Activated CD4-positive, alpha-beta T cell treated with anti-CD3 and anti-CD28 coated beads for 24 hours (primary cell): ENCODE measurements at regions not wholly inside any gene's neighbourhood (a gene's known extent, or its start where the extent isn't known, plus 50 kb on each side); places are given as distances from the start of the nearest gene placed in this dataset.
"Not testable (repeated sequence)": the region's sequence is repeated elsewhere in the genome, so short reads cannot be mapped to it uniquely, and the experiment has no call there.

ENCODE experiments used
- DNase-seq, 2 donors: peaks; one replicate each; pipeline ENCODE4 v3.0.0-alpha.2; 2020; ENCODE audit warnings: low read depth in 2 of 2

DNA sequence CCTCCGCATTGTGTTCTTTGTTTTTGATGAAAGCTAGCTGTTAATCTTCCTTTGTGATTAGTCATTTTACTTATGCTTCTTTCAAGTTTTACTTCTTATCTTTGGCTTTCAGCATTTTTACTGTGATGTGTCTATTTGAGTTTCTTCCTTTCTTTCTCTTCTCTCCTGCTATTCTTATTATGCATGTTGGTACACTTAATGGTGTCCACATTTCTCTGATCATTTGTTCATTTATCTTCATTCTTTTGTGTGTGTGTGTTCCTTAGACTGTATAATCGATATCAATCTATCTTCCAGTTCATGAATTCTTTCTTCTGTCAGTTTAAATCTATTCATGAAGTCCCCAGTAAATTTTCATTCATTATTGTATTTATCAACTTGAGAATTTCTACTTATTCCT lies 1650.3 kb downstream of the BRINP3 start:
- DNase-seq: no peak

DNA sequence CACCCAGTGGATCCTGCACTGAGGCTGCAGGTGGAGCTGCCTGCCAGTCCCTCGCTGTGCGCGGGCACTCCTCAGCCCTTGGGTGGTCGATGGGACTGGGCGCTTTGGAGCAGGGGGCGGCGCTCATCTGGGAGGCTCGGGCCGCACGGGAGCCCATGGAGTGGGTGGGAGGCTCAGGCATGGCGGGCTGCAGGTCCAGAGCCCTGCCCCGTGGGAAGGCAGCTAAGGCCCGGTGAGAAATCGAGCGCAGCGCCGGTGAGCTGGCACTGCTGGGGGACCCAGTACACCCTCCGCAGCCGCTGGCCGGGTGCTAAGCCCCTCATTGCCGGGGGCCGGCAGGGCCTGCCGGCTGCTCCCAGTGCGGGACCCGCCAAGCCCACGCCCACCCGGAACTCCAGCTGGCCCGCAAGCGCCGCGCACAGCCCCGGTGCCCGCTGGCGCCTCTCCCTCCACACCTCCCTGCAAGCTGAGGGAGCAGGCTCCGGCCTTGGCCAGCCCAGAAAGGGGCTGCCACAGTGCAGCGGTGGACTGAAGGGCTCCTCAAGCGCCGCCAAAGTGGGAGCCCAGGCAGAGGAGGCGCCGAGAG lies 1636.5 kb downstream of the BRINP3 start:
- not testable (repeated sequence) for DNase-seq

DNA sequence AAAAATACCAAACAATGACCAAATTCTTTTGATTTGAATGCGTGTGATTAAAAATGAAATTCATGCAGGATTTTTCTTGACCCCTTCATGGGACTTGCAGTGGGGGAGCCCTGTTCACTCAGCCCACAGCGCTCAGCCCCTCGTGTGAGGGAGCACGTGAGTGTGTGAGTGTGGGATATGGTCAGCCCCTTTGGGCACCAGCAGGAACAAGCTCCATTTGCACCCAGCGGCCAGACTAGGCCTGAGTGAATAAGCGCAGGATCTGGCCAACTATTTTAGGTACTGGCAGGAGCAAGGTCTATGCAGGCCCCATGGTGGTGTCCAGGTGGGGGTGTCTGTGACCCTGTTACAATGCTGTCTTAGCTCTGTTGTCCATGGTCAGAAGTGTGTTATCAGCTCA lies 1631.2 kb downstream of the BRINP3 start:
- no peak for DNase-seq

DNA sequence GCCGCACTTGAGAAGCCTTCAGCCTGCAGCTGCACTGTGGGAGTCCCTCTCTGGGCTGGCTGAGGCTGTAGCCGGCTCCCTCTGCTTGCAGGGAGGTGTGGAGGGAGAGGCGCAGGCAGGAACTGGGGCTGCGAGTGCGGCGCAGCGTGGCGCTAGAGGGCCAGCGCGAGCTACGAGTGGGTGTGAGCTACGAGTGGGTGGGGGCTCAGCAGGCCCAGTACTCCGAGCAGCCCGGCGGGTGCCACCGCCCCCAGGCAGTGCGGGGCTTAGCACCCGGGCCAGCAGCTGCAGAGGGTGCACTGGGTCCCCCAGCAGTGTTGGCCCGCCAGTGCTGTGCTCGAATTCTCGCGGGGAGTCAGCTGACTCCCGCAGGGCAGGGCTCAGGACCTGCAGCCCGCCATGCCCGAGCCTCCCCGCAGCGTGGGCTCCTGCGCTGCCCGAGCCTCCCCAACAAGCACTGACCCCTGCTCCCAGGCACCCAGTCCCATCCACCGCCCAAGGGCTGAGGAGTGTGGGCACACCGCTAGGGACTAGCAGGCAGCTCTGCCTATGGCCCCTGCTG lies 1620.1 kb downstream of the BRINP3 start:
- DNase-seq: no peak

DNA sequence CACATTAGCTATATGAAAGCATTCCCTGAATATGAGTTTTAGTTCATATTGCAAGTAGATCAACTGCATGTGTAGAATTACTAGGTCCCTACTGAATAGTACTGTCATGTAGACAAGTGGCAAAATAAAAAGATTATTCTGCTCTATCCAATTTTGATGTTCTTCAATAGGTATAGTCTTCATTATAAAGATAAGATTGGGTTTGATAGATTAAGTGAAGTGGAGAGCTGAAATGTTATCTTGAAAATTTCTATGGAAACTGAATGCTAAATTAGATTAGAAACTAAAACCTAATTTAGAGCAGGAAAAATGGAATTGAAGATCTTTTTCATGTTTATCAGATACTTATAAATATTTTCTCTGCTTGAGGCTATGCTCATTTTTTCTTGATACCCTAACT lies 1610.0 kb downstream of the BRINP3 start:
- no peak for DNase-seq

DNA sequence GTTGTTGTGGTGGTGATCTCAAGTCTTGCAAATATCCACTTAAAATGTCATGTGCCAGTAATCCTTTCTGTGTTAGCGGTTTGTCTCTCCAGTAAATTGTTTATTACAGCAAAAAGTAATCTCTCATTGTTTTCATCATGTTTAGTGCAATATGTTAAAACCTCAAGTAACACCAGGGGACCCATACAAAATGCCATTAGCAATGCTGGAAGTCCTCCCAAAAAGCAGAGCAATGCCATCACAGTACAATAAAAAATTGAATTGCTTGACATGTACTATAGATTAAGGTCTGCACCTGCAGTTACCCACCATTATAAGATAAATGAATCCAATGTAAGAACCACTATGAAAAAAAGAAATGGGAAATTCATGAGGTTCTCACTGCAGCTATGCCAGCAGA lies 1606.5 kb downstream of the BRINP3 start:
- no peak for DNase-seq

DNA sequence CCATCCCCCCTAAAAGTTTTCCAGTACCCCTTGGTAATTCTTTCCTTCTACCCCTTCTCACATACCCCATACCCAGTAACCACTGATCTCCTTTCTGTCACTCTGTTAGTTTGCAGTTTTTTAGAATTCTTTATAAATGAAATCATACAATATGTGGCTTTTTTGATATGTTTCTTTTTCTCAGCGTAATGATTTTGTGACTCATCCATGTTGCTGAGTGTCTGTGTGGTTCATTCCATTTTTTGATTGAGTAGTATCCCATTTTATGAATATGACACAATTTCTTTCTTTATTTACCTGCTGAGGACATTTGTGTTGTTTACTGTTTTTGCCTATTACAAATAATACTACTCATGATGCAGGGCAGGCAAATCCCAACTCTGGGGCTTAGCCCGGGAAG lies 1605.3 kb downstream of the BRINP3 start:
- no peak for DNase-seq

DNA sequence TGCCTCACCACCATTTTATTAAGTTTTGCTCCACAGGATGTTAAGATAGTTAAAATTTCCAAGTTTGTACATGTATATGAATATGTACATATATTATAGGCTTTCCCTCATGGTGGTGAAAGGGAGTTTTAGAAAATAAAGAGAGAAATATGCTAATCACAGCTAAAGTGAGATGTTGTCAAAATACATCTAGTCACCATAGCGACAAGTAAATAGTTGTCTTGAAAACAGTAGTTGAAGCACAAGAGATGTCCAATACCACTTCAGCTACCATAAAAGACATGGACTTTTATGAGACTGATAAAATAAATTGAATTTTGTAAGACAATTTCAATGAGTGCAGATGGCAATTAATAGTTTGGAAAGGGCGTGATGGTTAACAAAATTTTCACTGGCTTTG lies 1600.0 kb downstream of the BRINP3 start:
- DNase-seq: no peak

DNA sequence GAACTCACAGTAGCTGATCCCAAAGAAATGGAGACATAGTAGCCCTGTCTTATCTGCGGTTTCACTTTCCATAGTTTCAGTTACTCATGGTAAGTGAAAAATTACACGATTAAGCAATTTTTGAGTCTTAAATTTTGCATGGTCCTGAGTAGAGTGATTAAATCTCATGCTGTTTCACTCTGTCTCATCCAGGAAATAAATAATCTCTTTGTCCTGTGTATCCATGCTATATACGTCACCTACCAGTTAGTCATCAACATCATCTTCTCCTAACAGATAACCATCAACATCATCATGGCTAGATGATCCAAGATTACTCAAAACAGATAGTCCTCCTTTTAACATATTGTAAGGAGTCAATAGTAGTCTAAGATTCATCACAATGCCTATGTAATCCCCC lies 1589.3 kb downstream of the BRINP3 start:
- no peak for DNase-seq

DNA sequence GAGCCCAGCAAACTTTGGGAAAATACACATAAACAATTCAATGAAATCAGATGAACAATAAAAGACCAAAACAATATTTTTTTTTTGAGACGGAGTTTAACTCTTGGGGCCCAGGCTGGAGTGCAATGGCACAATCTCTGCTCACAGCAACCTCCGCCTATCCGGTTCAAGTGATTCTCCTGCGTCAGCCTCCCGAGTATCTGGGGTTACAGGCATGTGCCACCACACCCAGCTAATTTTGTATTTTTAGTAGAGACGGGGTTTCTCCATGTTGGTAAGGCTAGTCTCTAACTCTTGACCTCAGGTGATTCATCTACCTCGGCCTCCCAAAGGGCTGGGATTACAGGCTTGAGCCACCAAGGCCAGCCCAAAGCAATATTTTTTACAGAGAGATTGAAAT lies 1588.5 kb downstream of the BRINP3 start:
- no peak for DNase-seq

DNA sequence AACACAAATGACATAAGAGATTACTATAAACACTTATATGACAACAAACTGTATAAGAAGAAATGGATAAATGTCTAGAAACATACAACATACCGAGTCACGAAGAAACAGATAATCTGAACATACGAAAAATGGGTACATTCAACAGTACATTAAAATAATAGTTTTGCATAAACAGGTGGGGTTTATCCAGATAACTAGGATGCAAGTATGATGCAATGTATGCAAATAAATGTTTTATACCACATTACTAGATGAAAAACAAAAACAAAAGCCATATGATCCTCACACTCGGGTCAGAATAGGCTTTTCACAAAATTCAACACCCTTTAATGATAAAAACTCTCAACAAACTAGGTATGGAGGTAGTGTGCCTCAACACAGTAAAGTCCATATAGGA lies 1585.7 kb downstream of the BRINP3 start:
- no peak for DNase-seq

DNA sequence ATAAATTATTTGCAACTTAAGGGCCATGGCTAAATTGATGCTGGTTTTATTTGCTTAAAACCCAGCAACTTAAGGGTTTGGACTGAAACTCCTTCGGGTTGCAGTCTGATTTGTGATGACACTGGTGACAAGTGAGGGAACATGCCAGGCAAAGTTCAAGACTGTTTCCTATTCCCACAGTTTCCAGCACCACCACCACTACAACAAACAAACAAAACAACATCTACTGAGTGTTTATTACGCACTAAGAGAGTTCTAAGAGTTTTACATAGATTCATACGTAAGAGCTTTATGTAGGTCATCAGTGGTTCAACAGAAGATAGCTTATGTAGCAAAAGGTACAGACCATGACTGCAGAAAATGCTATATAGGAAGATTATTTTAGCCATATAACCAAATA lies 1582.1 kb downstream of the BRINP3 start:
- no peak for DNase-seq

DNA sequence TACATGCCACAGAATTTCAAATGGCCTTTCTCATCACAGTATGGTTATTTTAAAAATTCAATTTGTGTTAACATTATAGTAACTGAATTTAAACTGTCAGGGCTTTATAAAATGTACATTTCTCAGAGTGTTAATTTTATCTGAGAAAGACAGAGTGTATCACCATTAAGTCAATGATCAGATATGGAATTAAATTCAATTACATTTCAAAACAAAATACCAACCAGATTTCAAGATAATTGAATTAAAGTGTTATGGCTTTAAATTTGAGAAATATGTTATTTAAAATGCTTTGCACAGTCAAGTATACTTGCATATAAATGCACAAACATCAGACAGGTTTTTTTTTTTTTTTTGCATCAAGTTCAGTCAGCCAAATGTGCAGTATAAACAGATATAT lies 1574.4 kb downstream of the BRINP3 start:
- DNase-seq: no peak

DNA sequence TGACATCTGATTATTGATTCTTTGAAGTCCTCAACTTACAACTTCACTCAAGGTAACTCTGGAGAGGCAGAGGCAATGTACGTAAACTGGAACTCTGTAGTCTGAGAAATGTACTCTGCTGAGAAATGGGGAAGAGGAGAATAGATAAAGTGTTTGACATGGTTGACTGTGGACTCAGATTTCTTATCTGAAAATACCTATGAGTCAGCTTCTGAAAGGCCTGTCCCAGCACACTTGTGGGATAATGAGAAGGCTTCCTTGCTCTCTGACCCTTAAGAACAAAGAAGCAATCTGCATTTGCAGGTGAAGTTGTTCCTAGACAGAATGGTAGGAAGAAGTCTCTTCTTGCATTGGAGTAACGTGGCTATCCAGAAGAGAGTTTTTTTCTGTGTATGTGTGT lies 1573.5 kb downstream of the BRINP3 start:
- DNase-seq: no peak

DNA sequence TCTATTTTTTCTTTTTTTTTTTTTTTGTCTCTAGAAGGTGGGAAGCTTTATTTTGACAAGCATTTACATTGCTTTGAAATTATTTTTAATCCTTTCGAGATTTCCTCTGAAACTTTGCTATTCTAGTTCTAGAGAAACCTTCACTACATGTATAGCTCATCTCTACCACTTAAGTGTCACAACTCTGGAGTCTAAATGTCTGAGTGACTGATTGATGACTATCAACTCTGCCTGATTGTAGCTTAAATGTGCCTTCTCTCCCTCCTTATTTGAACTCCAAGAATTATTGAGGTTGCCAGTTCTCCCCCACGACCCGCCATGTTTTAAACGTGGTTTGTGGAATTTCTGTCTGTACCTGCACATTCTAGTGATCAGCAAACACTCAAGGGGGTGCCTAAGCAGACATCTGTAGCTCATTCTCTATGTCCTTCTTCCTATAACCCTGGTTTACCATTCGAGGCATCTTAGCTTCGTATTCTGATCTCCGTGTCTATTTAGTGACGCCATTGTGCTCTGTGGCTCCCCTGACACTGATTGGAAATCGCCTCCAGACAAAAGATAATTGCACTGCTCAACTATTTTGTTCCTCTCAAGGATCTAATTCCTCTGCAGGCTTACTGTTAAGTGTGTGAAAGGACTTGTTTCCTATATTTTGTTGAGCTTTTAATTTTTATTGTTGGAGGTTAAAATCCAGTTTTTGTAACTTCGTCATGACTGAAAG lies 1570.6 kb downstream of the BRINP3 start:
- no peak for DNase-seq

DNA sequence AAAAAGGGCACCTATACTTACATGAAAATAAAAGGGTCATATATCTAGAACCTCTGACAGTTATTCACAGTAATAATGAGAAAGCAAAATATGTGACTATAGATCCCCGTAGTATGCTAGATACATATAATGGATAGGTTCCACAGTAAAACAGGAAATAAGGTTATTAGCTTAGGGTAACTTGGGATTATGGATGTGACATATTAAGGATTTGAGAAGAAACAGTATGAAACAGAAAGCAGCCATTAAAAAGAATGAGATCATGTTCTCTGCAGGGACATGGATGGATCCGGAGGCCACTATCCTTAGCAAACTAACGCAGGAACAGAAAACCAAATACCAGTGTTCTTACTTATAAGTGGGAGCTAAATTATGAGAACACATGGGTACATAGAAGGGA lies 1547.3 kb downstream of the BRINP3 start:
- DNase-seq: no peak

DNA sequence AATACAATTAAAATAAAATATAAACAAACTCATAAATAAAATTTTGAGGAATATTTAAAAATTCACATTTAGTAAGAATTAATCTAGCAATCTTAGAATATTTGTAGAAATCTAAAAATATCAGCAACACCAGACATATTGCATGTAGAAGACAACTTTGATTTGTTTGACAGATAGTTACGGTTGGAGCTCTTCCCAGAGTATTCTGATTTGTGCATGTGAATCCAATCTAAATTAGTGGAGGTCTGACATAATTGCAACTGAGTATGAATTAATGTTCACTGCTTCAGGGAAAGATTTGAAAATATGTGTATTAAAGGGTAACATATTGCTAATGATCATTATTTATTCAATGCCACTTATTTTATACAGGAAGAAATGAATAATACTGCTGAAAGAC lies 1546.2 kb downstream of the BRINP3 start:
- no peak for DNase-seq

DNA sequence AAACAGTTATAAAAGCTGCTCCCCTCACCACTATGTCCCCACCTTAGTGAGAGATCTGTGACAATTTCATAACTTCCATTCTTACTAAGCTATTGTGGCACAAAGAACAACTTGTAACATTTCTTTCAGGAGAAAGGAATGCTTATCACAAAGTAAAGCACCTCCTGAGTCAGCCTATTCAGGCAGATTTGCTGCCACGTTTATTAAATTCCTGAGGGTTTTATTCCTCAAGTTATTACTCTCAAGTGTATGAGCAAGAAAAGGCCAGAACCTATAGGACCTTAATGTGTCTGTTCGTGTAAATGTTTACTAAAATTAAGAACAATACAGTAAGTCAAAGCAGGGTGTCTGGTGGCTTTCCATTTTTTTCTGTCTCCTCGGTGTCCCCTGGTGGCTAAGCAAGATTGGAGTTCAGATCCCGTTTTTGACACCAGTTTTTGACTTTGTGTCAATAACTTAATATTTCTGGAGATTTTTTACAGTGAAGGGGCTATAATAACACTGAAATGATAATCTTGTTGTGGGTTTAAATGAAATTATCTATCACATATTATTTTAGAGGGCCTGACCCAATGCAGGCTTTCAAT lies 1539.6 kb downstream of the BRINP3 start:
- no peak for DNase-seq

DNA sequence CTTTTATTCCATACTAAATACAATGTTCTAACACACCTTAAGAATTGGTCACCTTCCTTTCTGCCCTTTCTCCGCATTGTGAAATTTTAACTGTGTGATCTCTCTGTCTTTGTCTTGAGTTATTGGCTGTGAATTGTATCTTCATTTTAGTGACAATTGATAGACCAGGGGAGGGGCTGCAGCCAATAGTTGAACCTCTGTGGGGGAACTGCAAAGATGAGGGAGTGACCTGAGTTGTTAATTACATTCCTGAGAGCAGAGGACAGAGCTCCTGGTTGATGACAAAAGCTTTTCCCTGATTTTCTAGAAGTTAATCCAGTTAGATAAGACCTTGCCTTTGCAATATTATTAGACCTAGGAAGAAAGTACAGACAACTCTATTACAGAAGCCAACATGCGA lies 1535.7 kb downstream of the BRINP3 start:
- DNase-seq: no peak

DNA sequence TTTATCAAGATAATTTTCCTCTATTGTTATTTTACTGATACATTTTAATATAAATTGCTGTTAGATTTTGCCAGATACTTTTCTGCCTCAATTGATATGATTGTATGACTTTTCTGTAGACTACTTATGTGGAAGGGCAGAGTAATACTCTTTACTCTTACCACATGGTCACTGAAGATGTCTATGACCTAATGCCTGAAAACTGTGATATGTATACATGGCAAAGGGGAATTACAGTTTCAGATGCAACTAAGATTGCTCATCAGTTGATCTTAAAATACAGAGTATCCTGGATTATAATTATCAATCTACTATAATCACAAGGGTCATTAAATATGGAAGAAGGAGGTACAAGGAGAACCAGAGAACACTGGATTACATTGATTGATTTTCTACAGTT lies 1528.0 kb downstream of the BRINP3 start:
- no peak for DNase-seq

DNA sequence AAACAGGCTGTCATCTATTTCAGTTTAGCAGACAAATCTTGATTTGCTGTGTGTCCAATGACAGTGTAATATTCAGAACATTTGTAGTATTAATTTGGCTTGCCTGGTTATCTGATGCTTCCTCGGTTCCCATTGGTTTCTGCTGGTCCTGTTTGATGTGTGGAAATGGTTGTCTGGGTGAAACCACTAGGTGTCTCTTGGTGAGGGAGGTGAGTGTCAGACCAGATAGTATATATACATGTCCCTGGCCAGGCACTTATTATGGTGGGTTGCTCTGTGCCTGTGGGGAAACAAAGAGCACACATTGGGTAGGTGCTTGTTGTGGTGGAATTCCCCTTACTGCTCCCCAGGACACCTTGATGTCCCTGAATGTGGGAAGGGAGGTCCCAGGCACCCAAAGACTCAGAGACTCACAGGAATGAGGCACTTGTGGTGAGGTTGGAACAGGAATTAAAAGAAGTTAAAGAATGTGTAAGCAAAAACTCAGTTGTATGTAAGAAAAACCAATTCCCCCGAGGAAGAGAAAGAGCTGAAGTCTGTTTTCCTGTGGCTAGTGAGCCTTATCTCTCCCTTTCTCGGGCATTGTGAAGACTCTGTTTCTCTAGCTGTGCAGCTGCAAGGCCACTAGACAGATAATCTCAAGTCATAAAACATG lies 1519.1 kb downstream of the BRINP3 start:
- DNase-seq: no peak

DNA sequence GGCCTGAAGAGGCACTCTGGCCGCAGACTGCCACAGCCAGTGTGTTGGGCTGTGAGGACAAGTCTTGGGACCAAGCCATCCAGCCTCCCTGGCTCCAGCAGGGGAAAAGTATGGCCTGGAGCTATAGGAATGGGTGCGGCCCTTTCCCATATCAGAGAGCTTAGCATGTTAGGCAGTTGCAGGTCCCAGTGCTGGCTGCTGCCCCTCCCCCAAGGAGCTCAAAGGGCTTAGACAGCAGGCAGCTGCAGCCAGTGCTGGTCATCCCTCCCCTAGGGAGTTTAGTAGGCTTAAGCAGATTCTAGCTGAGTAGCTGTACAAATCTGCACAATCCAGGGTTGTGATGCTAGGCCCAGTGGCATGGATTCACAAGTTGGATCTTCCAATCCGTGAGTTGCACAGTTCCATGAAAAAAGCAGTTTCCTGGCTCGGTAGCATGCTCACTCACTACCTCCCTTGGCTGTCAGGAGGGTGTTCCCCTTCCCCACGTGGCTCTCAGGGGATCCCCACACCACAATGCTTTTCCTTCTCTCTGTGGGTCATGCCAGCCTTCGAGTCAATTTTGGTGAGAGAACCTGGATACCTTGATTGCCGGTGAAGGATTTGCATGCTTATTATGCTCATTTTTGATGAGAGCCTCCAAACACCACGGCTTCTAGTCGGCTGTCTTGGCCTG lies 1490.8 kb downstream of the BRINP3 start:
- no peak for DNase-seq
